ENCODE measurements at regions not wholly inside any gene's neighbourhood (a gene's known extent, or its start where the extent isn't known, plus 50 kb on each side); places are given as distances from the start of the nearest gene placed in this dataset.

GRCh38 chr5:166772770-166773169, 1518.7 kb upstream of the WWC1 start:
- no peak for TF ChIP-seq POLR2A (IDR thresholded peaks at IDR 0.05)
- TF ChIP-seq, protein P1, sequence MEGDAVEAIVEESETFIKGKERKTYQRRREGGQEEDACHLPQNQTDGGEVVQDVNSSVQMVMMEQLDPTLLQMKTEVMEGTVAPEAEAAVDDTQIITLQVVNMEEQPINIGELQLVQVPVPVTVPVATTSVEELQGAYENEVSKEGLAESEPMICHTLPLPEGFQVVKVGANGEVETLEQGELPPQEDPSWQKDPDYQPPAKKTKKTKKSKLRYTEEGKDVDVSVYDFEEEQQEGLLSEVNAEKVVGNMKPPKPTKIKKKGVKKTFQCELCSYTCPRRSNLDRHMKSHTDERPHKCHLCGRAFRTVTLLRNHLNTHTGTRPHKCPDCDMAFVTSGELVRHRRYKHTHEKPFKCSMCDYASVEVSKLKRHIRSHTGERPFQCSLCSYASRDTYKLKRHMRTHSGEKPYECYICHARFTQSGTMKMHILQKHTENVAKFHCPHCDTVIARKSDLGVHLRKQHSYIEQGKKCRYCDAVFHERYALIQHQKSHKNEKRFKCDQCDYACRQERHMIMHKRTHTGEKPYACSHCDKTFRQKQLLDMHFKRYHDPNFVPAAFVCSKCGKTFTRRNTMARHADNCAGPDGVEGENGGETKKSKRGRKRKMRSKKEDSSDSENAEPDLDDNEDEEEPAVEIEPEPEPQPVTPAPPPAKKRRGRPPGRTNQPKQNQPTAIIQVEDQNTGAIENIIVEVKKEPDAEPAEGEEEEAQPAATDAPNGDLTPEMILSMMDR (IDR thresholded peaks at IDR 0.05): no peak
